ENCODE measurements at regions not wholly inside any gene's neighbourhood (a gene's known extent, or its start where the extent isn't known, plus 50 kb on each side); places are given as distances from the start of the nearest gene placed in this dataset.
A peak's percentile ranks its signal among the peaks of the same experiment; 100 is the strongest.

DNA sequence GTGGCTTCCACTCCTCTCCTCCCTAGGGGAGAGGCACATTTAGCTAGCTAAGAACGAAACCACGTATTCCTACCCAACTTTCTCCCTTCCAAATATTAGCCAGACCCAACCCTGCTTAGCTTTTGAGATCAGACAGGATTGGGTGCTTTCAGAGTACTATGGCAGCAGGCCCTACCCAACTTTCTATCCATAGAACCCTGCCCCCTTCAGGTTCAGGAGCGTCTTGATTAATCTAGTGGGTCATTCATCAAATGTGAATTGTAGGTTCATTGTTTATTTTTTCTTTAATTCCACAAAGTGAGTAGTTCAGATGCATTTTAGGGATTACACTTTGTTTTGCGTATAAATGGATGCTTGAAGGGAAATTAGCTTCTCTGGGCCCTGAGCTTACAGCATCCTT lies 188.3 kb downstream of the MIB1 start:
- TF ChIP-seq, protein P1, sequence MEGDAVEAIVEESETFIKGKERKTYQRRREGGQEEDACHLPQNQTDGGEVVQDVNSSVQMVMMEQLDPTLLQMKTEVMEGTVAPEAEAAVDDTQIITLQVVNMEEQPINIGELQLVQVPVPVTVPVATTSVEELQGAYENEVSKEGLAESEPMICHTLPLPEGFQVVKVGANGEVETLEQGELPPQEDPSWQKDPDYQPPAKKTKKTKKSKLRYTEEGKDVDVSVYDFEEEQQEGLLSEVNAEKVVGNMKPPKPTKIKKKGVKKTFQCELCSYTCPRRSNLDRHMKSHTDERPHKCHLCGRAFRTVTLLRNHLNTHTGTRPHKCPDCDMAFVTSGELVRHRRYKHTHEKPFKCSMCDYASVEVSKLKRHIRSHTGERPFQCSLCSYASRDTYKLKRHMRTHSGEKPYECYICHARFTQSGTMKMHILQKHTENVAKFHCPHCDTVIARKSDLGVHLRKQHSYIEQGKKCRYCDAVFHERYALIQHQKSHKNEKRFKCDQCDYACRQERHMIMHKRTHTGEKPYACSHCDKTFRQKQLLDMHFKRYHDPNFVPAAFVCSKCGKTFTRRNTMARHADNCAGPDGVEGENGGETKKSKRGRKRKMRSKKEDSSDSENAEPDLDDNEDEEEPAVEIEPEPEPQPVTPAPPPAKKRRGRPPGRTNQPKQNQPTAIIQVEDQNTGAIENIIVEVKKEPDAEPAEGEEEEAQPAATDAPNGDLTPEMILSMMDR (conservative IDR thresholded peaks at IDR 0.05; ENCODE audit: low read depth, low read length) = no peak
- no peak for DNase-seq (ENCODE audit: low read depth)
- no peak overlapping the region for H3K4me3 ChIP-seq (ENCODE audit: low read length)

DNA sequence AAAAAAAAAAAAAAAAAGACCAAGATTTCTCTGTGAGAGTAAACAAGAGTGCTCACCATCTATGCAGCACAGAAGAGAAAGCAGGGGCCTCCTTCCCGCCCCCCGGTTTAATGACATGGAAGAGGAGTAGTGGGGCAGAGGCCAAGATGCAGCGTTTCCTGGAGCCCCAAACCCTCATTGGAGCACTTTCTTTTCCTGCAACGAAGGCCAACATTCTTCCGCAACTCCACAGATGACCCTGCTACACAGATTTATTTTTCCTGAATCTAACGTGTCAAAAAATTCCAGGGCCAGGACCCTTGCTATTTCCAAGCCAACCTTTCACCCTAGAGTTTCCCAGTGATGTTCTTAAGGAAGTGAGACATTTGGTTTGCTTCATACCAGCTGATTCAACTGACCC lies 189.6 kb downstream of the MIB1 start:
- TF ChIP-seq, protein P1 (conservative IDR thresholded peaks at IDR 0.05; ENCODE audit: low read depth, low read length) = no peak
- no peak overlapping the region for H3K4me3 ChIP-seq (ENCODE audit: low read length)
- no peak for DNase-seq (ENCODE audit: low read depth)

DNA sequence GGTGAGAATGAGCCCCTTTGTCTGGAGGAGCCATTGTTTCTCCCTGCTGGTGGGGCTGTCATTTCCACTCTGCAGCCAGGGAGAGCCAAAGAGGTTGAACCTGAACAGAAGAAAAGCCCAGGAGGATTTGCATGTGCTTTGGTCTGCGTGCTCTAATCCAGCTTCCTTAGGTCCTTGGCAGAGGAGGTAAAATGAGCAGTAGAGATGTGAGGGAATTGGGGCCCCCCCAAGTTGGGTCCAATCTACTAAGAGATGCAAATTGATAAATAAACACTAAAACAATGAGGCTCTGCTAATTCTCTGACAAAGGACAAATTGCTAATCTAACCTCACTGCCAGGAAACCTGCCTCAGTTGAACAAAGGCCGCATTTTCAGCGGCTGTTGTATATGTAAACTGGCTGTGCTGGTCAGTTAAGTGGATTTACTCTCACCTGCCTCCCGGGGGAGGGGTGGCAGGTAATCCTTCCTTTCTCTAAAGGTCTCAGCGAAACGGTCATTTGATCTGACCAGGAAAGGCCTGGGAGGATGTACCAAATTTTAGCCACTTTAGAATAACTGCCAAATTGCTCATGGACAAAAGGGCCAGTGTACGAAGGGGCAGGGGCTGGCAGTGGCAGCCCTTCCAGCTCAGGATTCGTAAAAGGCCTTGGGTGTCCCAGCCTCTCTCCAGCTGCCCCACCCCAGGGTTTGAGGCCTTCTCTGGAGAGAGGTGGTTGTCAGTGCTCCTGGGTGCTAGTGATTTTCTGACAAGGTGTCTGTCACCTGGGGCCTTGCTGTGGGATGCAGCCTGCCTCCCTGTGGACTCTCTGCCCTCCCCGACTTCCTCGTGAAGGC lies 193.6 kb downstream of the MIB1 start:
- TF ChIP-seq, protein P1 (conservative IDR thresholded peaks at IDR 0.05; ENCODE audit: low read depth, low read length) = peak; percentile 13
- H3K4me3 ChIP-seq (ENCODE audit: low read length) = no peak overlapping the region
- DNase-seq (ENCODE audit: low read depth) = no peak

DNA sequence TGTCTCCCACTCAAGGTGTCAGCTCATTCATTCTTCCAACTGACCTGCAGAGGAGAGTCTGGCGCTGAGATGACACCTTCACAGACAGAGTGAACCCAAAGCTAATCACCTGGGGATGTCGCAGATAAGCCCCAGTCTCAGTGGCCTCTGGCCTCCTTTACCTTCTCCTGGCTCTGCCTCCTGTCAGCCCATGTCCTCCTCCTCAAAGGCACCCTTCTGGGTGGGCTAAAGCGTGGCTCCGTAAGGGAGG lies 194.1 kb downstream of the MIB1 start:
- no peak overlapping the region for H3K4me3 ChIP-seq (ENCODE audit: low read length)
- no peak for DNase-seq (ENCODE audit: low read depth)
- TF ChIP-seq, protein P1 (conservative IDR thresholded peaks at IDR 0.05; ENCODE audit: low read depth, low read length) = no peak

DNA sequence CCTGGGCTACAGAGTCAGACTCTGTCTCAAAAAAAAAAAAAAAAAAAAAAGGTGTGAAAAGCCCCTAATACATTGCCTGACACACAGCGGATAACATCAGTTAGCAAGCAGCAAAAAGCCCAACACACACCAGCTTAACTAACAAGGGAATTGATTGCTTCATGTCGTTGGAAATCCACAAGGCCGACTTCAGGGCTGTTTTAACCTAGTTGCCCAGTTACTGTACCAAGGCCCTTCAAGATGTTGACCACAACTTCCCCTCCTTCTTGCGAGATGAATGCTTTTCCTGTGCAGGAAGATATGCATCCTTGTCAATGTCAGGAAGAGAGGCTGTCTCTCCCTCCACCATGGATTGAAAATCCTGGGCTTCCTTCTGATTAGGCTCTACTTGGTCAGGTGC lies 202.9 kb downstream of the MIB1 start:
- no peak overlapping the region for H3K4me3 ChIP-seq (ENCODE audit: low read length)
- DNase-seq (ENCODE audit: low read depth) = no peak
- TF ChIP-seq, protein P1 (conservative IDR thresholded peaks at IDR 0.05; ENCODE audit: low read depth, low read length) = no peak

DNA sequence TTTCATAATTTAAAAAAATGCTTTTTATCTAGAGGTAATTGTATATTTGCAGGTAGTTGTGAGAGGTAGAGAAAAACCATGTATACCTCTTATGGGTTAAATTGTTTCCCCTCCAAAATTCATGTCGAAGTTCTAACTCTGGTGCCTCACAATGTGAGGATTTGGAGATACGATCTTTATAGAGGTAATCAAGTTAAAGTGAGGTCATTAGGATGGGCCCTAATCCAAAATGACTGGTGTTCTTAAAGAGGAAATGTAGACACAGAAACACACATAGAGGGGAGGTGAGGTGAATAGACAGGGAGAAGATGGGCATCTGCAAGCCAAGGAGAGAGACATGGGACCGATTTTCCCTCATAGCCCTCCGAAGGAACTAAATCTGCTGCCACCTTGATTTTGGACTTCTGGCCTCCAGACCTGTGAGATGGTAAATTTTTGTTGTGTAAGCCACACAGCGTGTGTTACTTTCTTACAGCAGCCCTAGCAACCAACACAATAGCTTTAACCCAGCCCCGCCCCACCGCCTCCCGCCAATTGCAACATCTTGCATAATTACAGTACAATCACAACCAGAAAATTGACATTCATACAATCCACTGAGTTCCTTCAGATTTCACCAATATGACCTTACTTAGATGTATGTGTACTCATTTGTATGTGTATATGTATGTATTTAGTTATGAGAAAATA lies 208.9 kb downstream of the MIB1 start:
- no peak overlapping the region for H3K4me3 ChIP-seq (ENCODE audit: low read length)
- TF ChIP-seq, protein P1 (conservative IDR thresholded peaks at IDR 0.05; ENCODE audit: low read depth, low read length) = no peak
- DNase-seq (ENCODE audit: low read depth) = no peak
